ENCODE measurements at regions not wholly inside any gene's neighbourhood (a gene's known extent, or its start where the extent isn't known, plus 50 kb on each side); places are given as distances from the start of the nearest gene placed in this dataset.
"Not testable (repeated sequence)": the region's sequence is repeated elsewhere in the genome, so short reads cannot be mapped to it uniquely, and the experiment has no call there.

GRCh38 chr3:110654843-110655502, 416.6 kb upstream of the NECTIN3 start:
- ATAC-seq (ENCODE audit: low read depth) (no peak), DNase-seq (ENCODE audit: low spot score in 2 of 2) (no peak)
- Mint-ChIP-seq H3K4me1 (no peaks in the 10 kb centered on the region), H3K36me3 (no peaks in the 10 kb centered on the region), H3K27me3 (no peaks in the 10 kb centered on the region), H3K9me3 (no peaks in the 10 kb centered on the region), H3K4me3 (no peak overlapping the region), H3K27ac (no peak overlapping the region)

DNA sequence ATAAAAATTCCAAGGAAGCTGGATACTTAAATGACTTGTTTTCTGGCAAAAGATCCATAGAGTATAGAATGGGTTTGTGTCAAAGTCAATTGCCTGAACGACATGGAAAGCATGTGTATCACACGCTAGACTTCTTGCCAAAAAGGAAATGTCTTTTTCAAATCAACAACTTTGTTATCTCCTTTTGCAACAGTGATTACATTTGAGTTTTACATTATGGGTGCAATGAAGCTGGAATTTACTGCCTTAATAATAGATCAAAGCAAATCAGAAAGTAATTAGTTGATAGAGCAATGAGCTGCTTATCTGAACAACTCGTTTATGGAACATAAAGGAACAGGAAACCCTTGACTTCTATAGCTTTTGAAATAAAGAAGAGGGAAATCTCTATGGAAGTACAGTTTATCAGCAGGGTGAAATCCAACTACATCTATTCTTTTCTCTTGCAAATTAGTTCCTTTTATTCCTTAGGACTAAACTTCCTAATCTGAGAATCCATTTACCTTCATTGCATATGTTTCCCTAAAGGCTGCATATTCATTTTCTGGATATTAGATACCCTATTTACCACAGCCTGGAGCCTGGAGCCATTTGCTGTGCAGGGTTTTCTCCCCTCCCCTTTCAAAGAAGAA, 415.1 kb upstream of the NECTIN3 start:
- H3K36me3 Mint-ChIP-seq: no peaks in the 10 kb centered on the region
- H3K9me3 Mint-ChIP-seq: no peaks in the 10 kb centered on the region
- no peak for DNase-seq (ENCODE audit: low spot score in 2 of 2)
- H3K4me1 Mint-ChIP-seq: no peaks in the 10 kb centered on the region
- H3K27me3 Mint-ChIP-seq: no peaks in the 10 kb centered on the region
- no peak for ATAC-seq (ENCODE audit: low read depth)
- H3K4me3 Mint-ChIP-seq: no peak overlapping the region
- no peak overlapping the region for H3K27ac Mint-ChIP-seq

DNA sequence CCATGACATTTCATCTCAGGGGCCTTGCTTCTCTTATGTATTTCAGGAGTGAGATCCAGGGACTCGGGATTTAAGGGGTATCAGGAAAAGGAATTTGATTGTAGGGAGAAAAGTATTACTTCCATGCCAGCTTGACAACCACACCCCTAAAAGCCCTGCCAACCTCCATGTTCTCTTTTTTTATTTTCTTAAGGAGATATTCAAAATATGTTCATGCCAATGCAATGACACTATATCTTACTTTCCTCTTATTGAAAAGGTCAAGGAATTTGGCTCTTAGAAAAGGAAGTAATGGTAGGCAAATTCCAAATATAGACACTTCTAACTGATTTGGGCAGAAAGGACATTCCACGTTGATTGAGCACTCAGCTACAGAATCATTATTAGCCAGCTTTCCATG, 407.5 kb upstream of the NECTIN3 start:
- no peaks in the 10 kb centered on the region for H3K36me3 Mint-ChIP-seq
- no peak for ATAC-seq (ENCODE audit: low read depth)
- H3K9me3 Mint-ChIP-seq: peaks cover 8% of the 10 kb centered on the region
- H3K4me3 Mint-ChIP-seq: no peak overlapping the region
- no peaks in the 10 kb centered on the region for H3K4me1 Mint-ChIP-seq
- no peaks in the 10 kb centered on the region for H3K27me3 Mint-ChIP-seq
- DNase-seq (ENCODE audit: low spot score in 2 of 2): no peak
- no peak overlapping the region for H3K27ac Mint-ChIP-seq

DNA sequence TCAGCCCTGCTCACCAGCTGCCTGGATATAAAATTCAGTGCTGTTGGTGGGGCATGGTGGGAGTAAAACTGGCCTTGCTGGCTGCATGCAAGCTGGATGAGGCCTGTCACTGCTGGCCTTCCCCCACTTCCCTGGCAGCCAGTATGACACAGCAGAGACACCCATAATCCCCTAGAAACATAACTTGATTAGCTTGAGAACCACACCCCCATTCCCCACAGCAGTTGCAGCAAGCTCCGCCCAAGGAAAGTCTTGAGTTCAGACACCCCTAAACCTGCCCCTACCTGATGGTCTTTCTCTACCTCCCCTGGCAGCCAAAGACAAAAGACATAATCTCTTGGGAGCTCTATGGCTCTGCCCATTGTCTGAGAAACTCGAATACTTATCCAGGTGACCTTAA, 405.1 kb upstream of the NECTIN3 start:
- peaks cover 1% of the 10 kb centered on the region for H3K36me3 Mint-ChIP-seq
- no peak for ATAC-seq (ENCODE audit: low read depth)
- peaks cover 12% of the 10 kb centered on the region for H3K9me3 Mint-ChIP-seq
- no peaks in the 10 kb centered on the region for H3K4me1 Mint-ChIP-seq
- H3K4me3 Mint-ChIP-seq: no peak overlapping the region
- H3K27me3 Mint-ChIP-seq: no peaks in the 10 kb centered on the region
- no peak for DNase-seq (ENCODE audit: low spot score in 2 of 2)
- H3K27ac Mint-ChIP-seq: no peak overlapping the region

- Mint-ChIP-seq H3K27ac (no peak overlapping the region), H3K9me3 (peaks cover 10% of the 10 kb centered on the region), H3K27me3 (no peaks in the 10 kb centered on the region), H3K36me3 (peaks cover 1% of the 10 kb centered on the region), H3K4me3 (no peak overlapping the region), H3K4me1 (no peaks in the 10 kb centered on the region)
- ATAC-seq (ENCODE audit: low read depth) (no peak), DNase-seq (ENCODE audit: low spot score in 2 of 2) (no peak)
Observed at GRCh38 chr3:110667216-110667615, 404.4 kb upstream of the NECTIN3 start.

- no peak overlapping the region for H3K4me3 Mint-ChIP-seq
- DNase-seq (ENCODE audit: low spot score in 2 of 2) (no peak), ATAC-seq (ENCODE audit: low read depth) (no peak)
- no peak overlapping the region for H3K27ac Mint-ChIP-seq
- H3K27me3 Mint-ChIP-seq: no peaks in the 10 kb centered on the region
- no peaks in the 10 kb centered on the region for H3K4me1 Mint-ChIP-seq
- peaks cover 1% of the 10 kb centered on the region for H3K36me3 Mint-ChIP-seq
- H3K9me3 Mint-ChIP-seq: peaks cover 17% of the 10 kb centered on the region
Observed at GRCh38 chr3:110670407-110670806, 401.2 kb upstream of the NECTIN3 start.

GRCh38 chr3:110677506-110677905, 394.1 kb upstream of the NECTIN3 start:
- peaks cover 13% of the 10 kb centered on the region for H3K9me3 Mint-ChIP-seq
- H3K4me3 Mint-ChIP-seq: no peak overlapping the region
- DNase-seq (ENCODE audit: low spot score in 2 of 2) (no peak), ATAC-seq (ENCODE audit: low read depth) (no peak)
- no peaks in the 10 kb centered on the region for H3K36me3 Mint-ChIP-seq
- no peaks in the 10 kb centered on the region for H3K4me1 Mint-ChIP-seq
- no peak overlapping the region for H3K27ac Mint-ChIP-seq
- no peaks in the 10 kb centered on the region for H3K27me3 Mint-ChIP-seq

GRCh38 chr3:110679285-110679684, 392.3 kb upstream of the NECTIN3 start:
- H3K9me3 Mint-ChIP-seq: peaks cover 10% of the 10 kb centered on the region
- H3K4me1 Mint-ChIP-seq: no peaks in the 10 kb centered on the region
- H3K27me3 Mint-ChIP-seq: peaks cover 2% of the 10 kb centered on the region
- DNase-seq (ENCODE audit: low spot score in 2 of 2) (no peak), ATAC-seq (ENCODE audit: low read depth) (no peak)
- no peaks in the 10 kb centered on the region for H3K36me3 Mint-ChIP-seq
- no peak overlapping the region for H3K4me3 Mint-ChIP-seq
- no peak overlapping the region for H3K27ac Mint-ChIP-seq

DNA sequence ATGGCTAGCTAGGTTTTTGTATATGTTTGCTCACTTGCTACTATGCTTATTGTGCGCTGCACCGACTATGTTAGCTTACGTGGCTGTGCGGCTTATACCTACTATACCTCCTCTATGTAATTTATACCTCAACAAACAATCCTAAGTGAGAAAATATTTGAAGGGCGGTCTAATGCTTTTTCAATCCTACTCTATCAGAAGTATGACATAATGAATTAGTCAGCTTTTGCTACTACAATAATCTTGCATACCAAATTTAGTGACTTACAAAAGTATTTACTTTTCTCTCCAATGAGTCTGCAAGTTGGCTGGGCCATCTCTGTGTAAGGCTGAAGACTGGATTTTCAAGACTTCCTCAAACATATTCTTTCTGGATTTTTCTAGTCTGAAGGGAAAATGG, 391.2 kb upstream of the NECTIN3 start:
- Mint-ChIP-seq H3K27me3 (peaks cover 2% of the 10 kb centered on the region), H3K27ac (no peak overlapping the region), H3K4me3 (no peak overlapping the region), H3K4me1 (no peaks in the 10 kb centered on the region), H3K9me3 (peaks cover 4% of the 10 kb centered on the region), H3K36me3 (no peaks in the 10 kb centered on the region)
- ATAC-seq (ENCODE audit: low read depth) (no peak), DNase-seq (ENCODE audit: low spot score in 2 of 2) (no peak)

GRCh38 chr3:110684466-110684865, 387.1 kb upstream of the NECTIN3 start:
- Mint-ChIP-seq H3K36me3 (no peaks in the 10 kb centered on the region), H3K27ac (no peak overlapping the region), H3K9me3 (peaks cover 1% of the 10 kb centered on the region), H3K27me3 (peaks cover 2% of the 10 kb centered on the region), H3K4me1 (no peaks in the 10 kb centered on the region), H3K4me3 (no peak overlapping the region)
- DNase-seq (ENCODE audit: low spot score in 2 of 2) (no peak), ATAC-seq (ENCODE audit: low read depth) (no peak)

DNA sequence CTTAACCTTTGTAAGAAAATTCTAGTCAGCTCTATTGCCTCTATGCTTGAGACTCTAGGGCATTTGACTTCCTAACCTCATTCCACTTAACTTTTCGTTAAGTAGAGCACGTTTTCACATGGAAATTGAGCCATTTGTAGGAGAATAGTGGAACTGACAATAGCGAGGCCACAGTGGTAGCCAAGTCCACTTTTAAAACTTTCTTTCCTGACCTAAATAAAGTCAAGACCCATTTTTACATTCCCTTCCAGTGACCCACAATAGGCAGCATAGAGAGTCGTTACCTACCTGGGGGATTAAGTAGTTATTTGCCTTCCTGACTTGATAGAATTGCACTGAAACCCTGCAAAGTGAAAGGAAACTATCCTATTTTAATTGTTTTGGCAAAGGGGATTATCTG, 386.0 kb upstream of the NECTIN3 start:
- Mint-ChIP-seq H3K4me1 (no peaks in the 10 kb centered on the region), H3K27ac (no peak overlapping the region), H3K9me3 (peaks cover 1% of the 10 kb centered on the region), H3K4me3 (no peak overlapping the region), H3K36me3 (no peaks in the 10 kb centered on the region), H3K27me3 (peaks cover 2% of the 10 kb centered on the region)
- DNase-seq (ENCODE audit: low spot score in 2 of 2) (no peak), ATAC-seq (ENCODE audit: low read depth) (no peak)

- H3K27ac Mint-ChIP-seq: no peak overlapping the region
- no peaks in the 10 kb centered on the region for H3K4me1 Mint-ChIP-seq
- peaks cover 1% of the 10 kb centered on the region for H3K9me3 Mint-ChIP-seq
- peaks cover 2% of the 10 kb centered on the region for H3K27me3 Mint-ChIP-seq
- no peaks in the 10 kb centered on the region for H3K36me3 Mint-ChIP-seq
- H3K4me3 Mint-ChIP-seq: no peak overlapping the region
- ATAC-seq (ENCODE audit: low read depth) (no peak), DNase-seq (ENCODE audit: low spot score in 2 of 2) (no peak)
Observed at GRCh38 chr3:110686701-110687100, 384.9 kb upstream of the NECTIN3 start.

DNA sequence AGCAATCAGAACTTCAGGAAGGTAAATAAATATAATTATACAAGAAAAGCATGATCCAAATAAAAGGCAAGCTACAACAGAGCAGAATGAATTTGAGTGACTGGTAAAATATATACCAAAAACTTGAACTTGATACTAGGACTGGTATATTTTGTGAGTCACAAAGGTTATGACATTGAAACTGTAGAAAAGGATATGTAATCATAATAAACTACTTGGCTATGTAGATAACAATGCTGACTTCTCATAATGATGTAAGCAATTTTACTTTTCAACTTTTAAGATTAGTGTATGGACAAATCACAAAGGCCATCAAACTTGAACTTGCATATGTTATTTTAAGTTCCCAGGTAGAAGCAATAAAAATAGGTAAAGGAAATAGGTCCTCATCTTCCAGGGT, 384.5 kb upstream of the NECTIN3 start:
- DNase-seq (ENCODE audit: low spot score in 2 of 2) (no peak), ATAC-seq (ENCODE audit: low read depth) (no peak)
- Mint-ChIP-seq H3K4me3 (no peak overlapping the region), H3K4me1 (no peaks in the 10 kb centered on the region), H3K27me3 (peaks cover 2% of the 10 kb centered on the region), H3K9me3 (peaks cover 1% of the 10 kb centered on the region), H3K27ac (no peak overlapping the region), H3K36me3 (no peaks in the 10 kb centered on the region)

- Mint-ChIP-seq H3K4me1 (no peaks in the 10 kb centered on the region), H3K4me3 (no peak overlapping the region), H3K36me3 (no peaks in the 10 kb centered on the region), H3K27me3 (no peaks in the 10 kb centered on the region), H3K27ac (no peak overlapping the region), H3K9me3 (peaks cover 6% of the 10 kb centered on the region)
- no peak for DNase-seq (ENCODE audit: low spot score in 2 of 2)
- no peak for ATAC-seq (ENCODE audit: low read depth)
Observed at GRCh38 chr3:110697961-110698360, 373.7 kb upstream of the NECTIN3 start.

- H3K36me3 Mint-ChIP-seq; ATAC-seq (ENCODE audit: low read depth); H3K9me3 Mint-ChIP-seq; H3K4me3 Mint-ChIP-seq; H3K27me3 Mint-ChIP-seq; H3K27ac Mint-ChIP-seq; DNase-seq (ENCODE audit: low spot score in 2 of 2); H3K4me1 Mint-ChIP-seq: not testable (repeated sequence)
Observed at GRCh38 chr3:110704332-110704731, 367.3 kb upstream of the NECTIN3 start.
